A549 (cell line): ENCODE measurements at regions not wholly inside any gene's neighbourhood (a gene's known extent, or its start where the extent isn't known, plus 50 kb on each side); places are given as distances from the start of the nearest gene placed in this dataset.

Experiments used
- ATAC-seq, 2 experiments: fragments of 200-7000 bp in 1 of 2; fragments of >200 bp in 1 of 2; cut with Nextera tagmentation in 1 of 2; cut with Tn5 transposase in 1 of 2; 3 replicates each; pipeline versions ENCODE4 v1.8.0 to v1.9.1; 2018 to 2020; ENCODE audit warnings: mild to moderate bottlenecking in 1 of 2, moderate library complexity in 1 of 2
- CTCF ChIA-PET: fragments of 300-600 bp; sonication (Branson Sonifier 250); formaldehyde crosslinking; extraction: SDS; loops from one replicate; lab custom pipeline; 2021; ENCODE audit warnings: antibody characterized with exemption, inconsistent platforms; lab: Yijun Ruan, JAX
- POLR2A ChIA-PET: fragments of 350-600 bp; formaldehyde crosslinking; extraction: SDS; loops from one replicate; lab custom pipeline; 2021; ENCODE audit warnings: antibody characterized with exemption, inconsistent platforms; lab: Yijun Ruan, JAX
- DNase-seq, 2 experiments: peaks; one replicate each; pipeline versions ENCODE4 v3.0.0 to v3.0.0-alpha.2; 2011 to 2016; ENCODE audit warnings: low read depth in 1 of 2, low spot score in 1 of 2
- FAIRE-seq: peaks from 2 replicates; lab custom pipeline; 2011; peaks lifted over from hg19 to GRCh38; lab: Jason Lieb, UNC
- H3K27ac ChIP-seq, 2 experiments: fragments of >200 bp; sonication (Bioruptor Twin); formaldehyde crosslinking; 3 replicates each; pipeline ENCODE4 v1.5.1; 2016 to 2017
- H3K4me1 ChIP-seq: fragments of >200 bp; sonication (Bioruptor Twin); formaldehyde crosslinking; 3 replicates; pipeline ENCODE4 v1.6.1; 2016
- H3K4me2 ChIP-seq: fragments of >200 bp; sonication (Bioruptor Twin); formaldehyde crosslinking; 3 replicates; pipeline ENCODE4 v1.6.1; 2016
- H3K4me3 ChIP-seq: fragments of >200 bp; sonication (Bioruptor Twin); formaldehyde crosslinking; 3 replicates; pipeline ENCODE4 v1.5.1; 2016
- H3K9me3 ChIP-seq: fragments of >200 bp; sonication (Bioruptor Twin); formaldehyde crosslinking; 3 replicates; pipeline ENCODE4 v1.6.1; 2016
- BHLHE40 ChIP-seq: IDR thresholded peaks from 2 replicates; pipeline ENCODE4 v1.6.1; 2012; ENCODE audit warnings: low read depth, low read length, inconsistent platforms
- CEBPB ChIP-seq, 2 experiments: fragments of >200 bp in 1 of 2; sonication (Bioruptor Twin) in 1 of 2; formaldehyde crosslinking in 1 of 2; IDR thresholded peaks; 2 replicates each; pipeline ENCODE4 v1.6.1; 2012 to 2016
- CHD4 ChIP-seq: fragments of 200-600 bp; sonication (generic); IDR thresholded peaks from 2 replicates; pipeline ENCODE4 v1.6.1; 2016; ENCODE audit warnings: antibody characterized with exemption, mild to moderate bottlenecking, borderline replicate concordance
- EHMT2 ChIP-seq: fragments of 200-600 bp; sonication (generic); IDR thresholded peaks from 2 replicates; pipeline ENCODE4 v1.6.1; 2016; ENCODE audit warnings: antibody characterized with exemption, low read depth, mild to moderate bottlenecking, moderate library complexity
- EP300 ChIP-seq, 2 experiments: fragments of >200 bp; sonication (Bioruptor Twin); formaldehyde crosslinking; IDR thresholded peaks; 2 replicates in 1 of 2; 3 replicates in 1 of 2; pipeline ENCODE4 v1.6.1; 2016 to 2017
- ESRRA ChIP-seq: fragments of 150-350 bp; IDR thresholded peaks from 2 replicates; pipeline ENCODE4 v1.6.1; 2014; ENCODE audit warnings: mild to moderate bottlenecking, low read length, borderline replicate concordance
- FOSL2 ChIP-seq, 2 experiments: fragments of 450-650 bp in 1 of 2; fragments of >200 bp in 1 of 2; sonication (Bioruptor Twin) in 1 of 2; formaldehyde crosslinking; IDR thresholded peaks; 2 replicates each; pipeline versions ENCODE4 v1.5.0 to v1.6.1; 2016 to 2020; ENCODE audit warnings: mild to moderate bottlenecking in 1 of 2, moderate library complexity in 1 of 2
- GATA3 ChIP-seq: IDR thresholded peaks from 2 replicates; pipeline ENCODE4 v1.6.1; 2012; ENCODE audit warnings: borderline replicate concordance
- HOXA7 ChIP-seq: fragments of 250-450 bp; sonication (Bioruptor Pico); IDR thresholded peaks from 2 replicates; pipeline ENCODE4 v1.5.0; 2020; ENCODE audit warnings: mild to moderate bottlenecking, moderate library complexity
- HOXB5 ChIP-seq: fragments of 250-450 bp; sonication (Bioruptor Pico); IDR thresholded peaks from 2 replicates; pipeline ENCODE4 v1.5.0; 2020; ENCODE audit warnings: mild to moderate bottlenecking, moderate library complexity
- JUN ChIP-seq, 2 experiments: fragments of >200 bp; sonication (Bioruptor Twin); formaldehyde crosslinking; IDR thresholded peaks; 2 replicates in 1 of 2; 3 replicates in 1 of 2; pipeline ENCODE4 v1.6.1; 2016 to 2017
- KDM1A ChIP-seq: fragments of 200-600 bp; sonication (generic); IDR thresholded peaks from 2 replicates; pipeline ENCODE4 v1.6.1; 2016; ENCODE audit warnings: low read depth, mild to moderate bottlenecking
- KDM5A ChIP-seq: fragments of 200-600 bp; sonication (generic); IDR thresholded peaks from 2 replicates; pipeline ENCODE4 v1.6.1; 2016; ENCODE audit warnings: antibody characterized with exemption, mild to moderate bottlenecking
- MAFK ChIP-seq: fragments of 450-650 bp; IDR thresholded peaks from 2 replicates; pipeline ENCODE4 v1.6.1; 2014; ENCODE audit not compliant: partially characterized antibody
- MAZ ChIP-seq: fragments of 150-350 bp; IDR thresholded peaks from 2 replicates; pipeline ENCODE4 v1.6.1; 2014; ENCODE audit warnings: antibody characterized with exemption, low read depth, low read length, borderline replicate concordance
- MYC ChIP-seq: IDR thresholded peaks from 2 replicates; pipeline ENCODE4 v1.6.1; 2012; ENCODE audit warnings: mild to moderate bottlenecking, inconsistent platforms, low read length, improper control_type of control experiment, borderline replicate concordance
- NFE2L2 ChIP-seq: fragments of 150-350 bp; conservative IDR thresholded peaks from 2 replicates; pipeline ENCODE4 v1.6.1; 2014; ENCODE audit warnings: low read length
- NPAS2 ChIP-seq: fragments of 250-450 bp; sonication (Bioruptor Pico); IDR thresholded peaks from 2 replicates; pipeline ENCODE4 v1.8.0; 2022; ENCODE audit warnings: mild to moderate bottlenecking, moderate library complexity, borderline replicate concordance
- NR3C1 ChIP-seq: fragments of >200 bp; sonication (Bioruptor Twin); formaldehyde crosslinking; IDR thresholded peaks from 3 replicates; pipeline ENCODE4 v1.6.1; 2017
- POLR2AphosphoS2 ChIP-seq: conservative IDR thresholded peaks from 2 replicates; pipeline ENCODE4 v1.6.1; 2012; ENCODE audit warnings: low read length, improper control_type of control experiment, inconsistent platforms
- RCOR1 ChIP-seq: fragments of 150-350 bp; IDR thresholded peaks from 2 replicates; pipeline ENCODE4 v1.6.1; 2014; ENCODE audit warnings: antibody characterized with exemption, low read length, low read depth
- SMC3 ChIP-seq: fragments of >200 bp; sonication (Bioruptor Twin); formaldehyde crosslinking; IDR thresholded peaks from 3 replicates; pipeline ENCODE4 v1.6.1; 2018; ENCODE audit warnings: inconsistent platforms
- SREBF2 ChIP-seq: fragments of 450-650 bp; IDR thresholded peaks from 2 replicates; pipeline ENCODE4 v1.6.1; 2014; ENCODE audit warnings: mild to moderate bottlenecking, moderate library complexity
- TFCP2L1 ChIP-seq: fragments of 250-450 bp; sonication (Bioruptor Pico); IDR thresholded peaks from 2 replicates; pipeline ENCODE4 v1.5.0; 2021; ENCODE audit warnings: mild to moderate bottlenecking
- TP53 ChIP-seq: fragments of 250-450 bp; sonication (Bioruptor Pico); IDR thresholded peaks from 2 replicates; pipeline ENCODE4 v1.5.0; 2021; ENCODE audit warnings: mild to moderate bottlenecking, moderate library complexity
- ZC3H11A ChIP-seq: fragments of 450-650 bp; IDR thresholded peaks from 2 replicates; pipeline ENCODE4 v1.6.1; 2014; ENCODE audit warnings: antibody characterized with exemption, mild to moderate bottlenecking
- ZFP36 ChIP-seq: fragments of 450-650 bp; IDR thresholded peaks from 2 replicates; pipeline ENCODE4 v1.6.1; 2014; ENCODE audit warnings: borderline replicate concordance; ENCODE audit not compliant: partially characterized antibody
- WGBS: methylation state at CpG from one replicate; pipeline ENCODE4 v1.1.6; 2017; ENCODE audit errors: missing lambda C conversion rate; 5-methylcytosine and 5-hydroxymethylcytosine counted together
- TF ChIP-seq, protein P1 (sequence below): fragments of 250-450 bp; sonication (Bioruptor Pico); IDR thresholded peaks from 2 replicates; pipeline ENCODE4 v1.5.0; 2021; ENCODE audit warnings: mild to moderate bottlenecking, moderate library complexity, borderline replicate concordance
- TF ChIP-seq, protein P2 (sequence below): fragments of 250-450 bp; sonication (Bioruptor Pico); IDR thresholded peaks from 2 replicates; pipeline ENCODE4 v1.5.0; 2020; ENCODE audit warnings: low read depth, mild to moderate bottlenecking, moderate library complexity
- TF ChIP-seq, protein P3 (sequence below): fragments of 150-350 bp; IDR thresholded peaks from 2 replicates; pipeline ENCODE4 v1.6.1; 2014; ENCODE audit warnings: low read depth, mild to moderate bottlenecking, low read length
- TF ChIP-seq, protein P4 (sequence below): fragments of >200 bp; sonication (Bioruptor Twin); formaldehyde crosslinking; IDR thresholded peaks from 3 replicates; pipeline ENCODE4 v1.5.1; 2016
- TF ChIP-seq, protein P5 (sequence below): fragments of >200 bp; sonication (Bioruptor Twin); formaldehyde crosslinking; IDR thresholded peaks from 2 replicates; pipeline ENCODE4 v1.6.1; 2016

DNA sequence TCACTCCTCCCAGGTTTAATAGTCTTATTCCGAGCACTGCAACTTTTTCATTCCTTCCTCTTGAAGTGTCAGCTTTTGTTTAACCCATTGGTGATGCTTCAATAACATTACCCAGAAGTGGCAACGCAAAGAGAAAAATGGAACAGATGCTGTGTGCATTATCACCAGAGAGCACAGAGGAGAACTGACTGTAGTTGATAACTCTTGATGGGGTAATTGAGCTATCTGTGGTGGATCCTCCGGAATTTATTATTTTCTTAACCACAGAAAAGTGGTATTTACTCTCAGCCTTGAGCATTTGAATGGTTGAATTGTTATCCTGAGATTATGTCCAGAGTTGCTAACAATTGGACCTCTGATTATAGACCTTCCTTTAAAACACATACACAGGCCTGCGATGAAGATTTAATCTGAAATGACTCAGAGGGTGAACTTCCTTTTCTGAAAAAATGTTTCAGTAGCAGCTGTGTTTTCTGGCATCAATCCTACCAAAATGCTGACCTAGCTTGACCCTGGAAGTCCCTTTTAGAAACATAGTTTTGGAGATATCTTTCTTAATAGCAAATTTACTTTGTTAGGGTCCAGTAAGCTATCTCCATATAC, 1584.4 kb upstream of the LRRTM3 start (continued):
- TF ChIP-seq POLR2AphosphoS2 = no peak
- TF ChIP-seq, protein P1, sequence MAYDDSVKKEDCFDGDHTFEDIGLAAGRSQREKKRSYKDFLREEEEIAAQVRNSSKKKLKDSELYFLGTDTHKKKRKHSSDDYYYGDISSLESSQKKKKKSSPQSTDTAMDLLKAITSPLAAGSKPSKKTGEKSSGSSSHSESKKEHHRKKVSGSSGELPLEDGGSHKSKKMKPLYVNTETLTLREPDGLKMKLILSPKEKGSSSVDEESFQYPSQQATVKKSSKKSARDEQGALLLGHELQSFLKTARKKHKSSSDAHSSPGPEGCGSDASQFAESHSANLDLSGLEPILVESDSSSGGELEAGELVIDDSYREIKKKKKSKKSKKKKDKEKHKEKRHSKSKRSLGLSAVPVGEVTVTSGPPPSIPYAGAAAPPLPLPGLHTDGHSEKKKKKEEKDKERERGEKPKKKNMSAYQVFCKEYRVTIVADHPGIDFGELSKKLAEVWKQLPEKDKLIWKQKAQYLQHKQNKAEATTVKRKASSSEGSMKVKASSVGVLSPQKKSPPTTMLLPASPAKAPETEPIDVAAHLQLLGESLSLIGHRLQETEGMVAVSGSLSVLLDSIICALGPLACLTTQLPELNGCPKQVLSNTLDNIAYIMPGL (CRISPR knock-in tag) = no peak

DNA sequence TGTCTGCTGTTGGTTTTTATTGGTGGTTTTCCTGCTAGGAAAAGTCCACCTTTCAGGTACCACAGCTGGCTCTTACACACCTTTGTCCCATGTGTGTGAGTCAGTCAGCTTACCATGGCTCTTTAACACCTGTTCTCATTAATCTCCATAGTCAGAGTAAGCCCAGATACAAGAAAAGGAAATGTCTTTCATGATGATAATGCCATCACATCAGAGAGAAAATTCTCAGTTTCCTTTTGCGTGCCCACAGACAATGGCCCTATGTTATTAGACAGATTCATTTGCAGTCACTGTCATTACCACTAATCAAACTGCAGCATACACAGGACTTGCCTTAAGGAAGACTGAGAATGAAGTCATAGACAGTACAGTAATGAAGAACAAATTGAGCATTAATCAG, 1583.6 kb upstream of the LRRTM3 start:
- no peaks in the 10 kb centered on the region for H3K4me1 ChIP-seq
- no peak for FAIRE-seq
- WGBS = 56% methylated on average over 1 of the region's 1 CpG
- TF ChIP-seq ZC3H11A = no peak
- TF ChIP-seq CEBPB (IDR thresholded peaks at IDR 0.05) = no peak
- TF ChIP-seq GATA3 = no peak
- TF ChIP-seq RCOR1 = no peak
- TF ChIP-seq KDM1A = no peak
- no peak for TF ChIP-seq HOXA7
- TF ChIP-seq NPAS2 (CRISPR knock-in tag) = no peak
- TF ChIP-seq ZFP36 = no peak
- TF ChIP-seq NR3C1 = no peak
- no peak for TF ChIP-seq MAZ
- TF ChIP-seq ESRRA = no peak
- TF ChIP-seq NFE2L2 = no peak
- no peak for TF ChIP-seq SREBF2
- no peak for TF ChIP-seq JUN (IDR thresholded peaks at IDR 0.05)
- TF ChIP-seq, protein P2, sequence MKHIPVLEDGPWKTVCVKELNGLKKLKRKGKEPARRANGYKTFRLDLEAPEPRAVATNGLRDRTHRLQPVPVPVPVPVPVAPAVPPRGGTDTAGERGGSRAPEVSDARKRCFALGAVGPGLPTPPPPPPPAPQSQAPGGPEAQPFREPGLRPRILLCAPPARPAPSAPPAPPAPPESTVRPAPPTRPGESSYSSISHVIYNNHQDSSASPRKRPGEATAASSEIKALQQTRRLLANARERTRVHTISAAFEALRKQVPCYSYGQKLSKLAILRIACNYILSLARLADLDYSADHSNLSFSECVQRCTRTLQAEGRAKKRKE (CRISPR knock-in tag) = no peak
- TF ChIP-seq, all 56 proteins: peak for 0
- no peak overlapping the region for H3K4me2 ChIP-seq
- CTCF ChIA-PET = no interaction called here
- no peak overlapping the region for H3K27ac ChIP-seq
- no peaks in the 10 kb centered on the region for H3K9me3 ChIP-seq
- ATAC-seq (no peak), DNase-seq (no peak)
- no peak overlapping the region for H3K4me3 ChIP-seq
- POLR2A ChIA-PET = no interaction called here

DNA sequence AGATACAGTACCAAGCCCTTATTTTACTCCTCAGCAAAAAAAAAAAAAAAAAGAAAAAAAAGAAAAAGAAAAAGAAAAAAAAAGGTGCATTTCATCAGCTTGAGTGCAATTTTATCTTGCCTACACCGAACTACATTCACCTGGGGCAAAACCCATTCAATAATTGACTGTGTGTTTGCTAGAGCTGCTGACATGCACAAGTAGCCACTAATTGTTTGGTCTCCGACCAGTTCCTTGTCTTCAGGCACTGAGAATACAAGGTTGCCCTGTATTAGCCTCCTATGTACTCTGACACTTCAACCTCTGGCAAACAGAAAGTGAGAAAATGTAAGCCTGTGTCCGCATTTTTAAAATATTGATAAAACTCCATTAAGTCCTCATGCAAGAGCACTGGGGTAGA, 1579.4 kb upstream of the LRRTM3 start:
- POLR2A ChIA-PET = no interaction called here
- ATAC-seq = no peak
- Histone ChIP-seq H3K27ac (no peak overlapping the region), H3K4me2 (no peak overlapping the region), H3K4me1 (no peaks in the 10 kb centered on the region), H3K4me3 (no peak overlapping the region)
- FAIRE-seq = no peak
- CTCF ChIA-PET = no interaction called here
- DNase-seq = no peak
- WGBS = 47% methylated on average over 3 of the region's 3 CpGs
- TF ChIP-seq RCOR1 = no peak
- no peak for TF ChIP-seq TFCP2L1 (CRISPR knock-in tag)
- TF ChIP-seq HOXB5 (CRISPR knock-in tag) = no peak
- no peak for TF ChIP-seq EP300 (IDR thresholded peaks at IDR 0.05)
- TF ChIP-seq, protein P3, sequence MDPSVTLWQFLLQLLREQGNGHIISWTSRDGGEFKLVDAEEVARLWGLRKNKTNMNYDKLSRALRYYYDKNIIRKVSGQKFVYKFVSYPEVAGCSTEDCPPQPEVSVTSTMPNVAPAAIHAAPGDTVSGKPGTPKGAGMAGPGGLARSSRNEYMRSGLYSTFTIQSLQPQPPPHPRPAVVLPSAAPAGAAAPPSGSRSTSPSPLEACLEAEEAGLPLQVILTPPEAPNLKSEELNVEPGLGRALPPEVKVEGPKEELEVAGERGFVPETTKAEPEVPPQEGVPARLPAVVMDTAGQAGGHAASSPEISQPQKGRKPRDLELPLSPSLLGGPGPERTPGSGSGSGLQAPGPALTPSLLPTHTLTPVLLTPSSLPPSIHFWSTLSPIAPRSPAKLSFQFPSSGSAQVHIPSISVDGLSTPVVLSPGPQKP = no peak
- no peak for TF ChIP-seq BHLHE40
- TF ChIP-seq KDM5A = no peak
- TF ChIP-seq, protein P4, sequence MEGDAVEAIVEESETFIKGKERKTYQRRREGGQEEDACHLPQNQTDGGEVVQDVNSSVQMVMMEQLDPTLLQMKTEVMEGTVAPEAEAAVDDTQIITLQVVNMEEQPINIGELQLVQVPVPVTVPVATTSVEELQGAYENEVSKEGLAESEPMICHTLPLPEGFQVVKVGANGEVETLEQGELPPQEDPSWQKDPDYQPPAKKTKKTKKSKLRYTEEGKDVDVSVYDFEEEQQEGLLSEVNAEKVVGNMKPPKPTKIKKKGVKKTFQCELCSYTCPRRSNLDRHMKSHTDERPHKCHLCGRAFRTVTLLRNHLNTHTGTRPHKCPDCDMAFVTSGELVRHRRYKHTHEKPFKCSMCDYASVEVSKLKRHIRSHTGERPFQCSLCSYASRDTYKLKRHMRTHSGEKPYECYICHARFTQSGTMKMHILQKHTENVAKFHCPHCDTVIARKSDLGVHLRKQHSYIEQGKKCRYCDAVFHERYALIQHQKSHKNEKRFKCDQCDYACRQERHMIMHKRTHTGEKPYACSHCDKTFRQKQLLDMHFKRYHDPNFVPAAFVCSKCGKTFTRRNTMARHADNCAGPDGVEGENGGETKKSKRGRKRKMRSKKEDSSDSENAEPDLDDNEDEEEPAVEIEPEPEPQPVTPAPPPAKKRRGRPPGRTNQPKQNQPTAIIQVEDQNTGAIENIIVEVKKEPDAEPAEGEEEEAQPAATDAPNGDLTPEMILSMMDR = no peak
- no peak for TF ChIP-seq CHD4
- TF ChIP-seq KDM1A = no peak
- no peak for TF ChIP-seq ZC3H11A
- no peak for TF ChIP-seq EHMT2
- no peak for TF ChIP-seq FOSL2 (IDR thresholded peaks at IDR 0.05)
- TF ChIP-seq FOSL2 (CRISPR knock-in tag; IDR thresholded peaks at IDR 0.05) = no peak
- no peak for TF ChIP-seq MYC
- TF ChIP-seq, protein P5, sequence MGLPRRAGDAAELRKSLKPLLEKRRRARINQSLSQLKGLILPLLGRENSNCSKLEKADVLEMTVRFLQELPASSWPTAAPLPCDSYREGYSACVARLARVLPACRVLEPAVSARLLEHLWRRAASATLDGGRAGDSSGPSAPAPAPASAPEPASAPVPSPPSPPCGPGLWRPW = no peak
- no peak for TF ChIP-seq MAFK
- no peak for TF ChIP-seq TP53 (CRISPR knock-in tag)
- TF ChIP-seq SREBF2 = no peak
- no peak for TF ChIP-seq SMC3
- TF ChIP-seq, all 56 proteins: peak for 0
- H3K9me3 ChIP-seq = no peaks in the 10 kb centered on the region; the same call in 2 of the 3 replicates
